NCI-H2196 (cell line): ENCODE measurements at regions not wholly inside any gene's neighbourhood (a gene's known extent, or its start where the extent isn't known, plus 50 kb on each side); places are given as distances from the start of the nearest gene placed in this dataset.
"Not testable (repeated sequence)": the region's sequence is repeated elsewhere in the genome, so short reads cannot be mapped to it uniquely, and the experiment has no call there.

ENCODE experiments used
- DNase-seq: peaks from one replicate; lab custom pipeline; 2025; ENCODE audit not compliant: unreplicated experiment; lab: John Stamatoyannopoulos, UW

GRCh38 chr11:71154261-71154805 is 98.0 kb downstream of the SHANK2 start:
- no peak for DNase-seq

- no peak for DNase-seq
These were observed 99.4 kb downstream of the SHANK2 start for GRCh38 chr11:71153005-71153390.

GRCh38 chr11:71152312-71153004 is 99.9 kb downstream of the SHANK2 start:
- not testable (repeated sequence) for DNase-seq

GRCh38 chr11:71151561-71151960 is 100.8 kb downstream of the SHANK2 start:
- no peak for DNase-seq

GRCh38 chr11:71150859-71151258 is 101.5 kb downstream of the SHANK2 start:
- no peak for DNase-seq

- DNase-seq = no peak
These were observed 103.7 kb downstream of the SHANK2 start for GRCh38 chr11:71148716-71149115.

- no peak for DNase-seq
These were observed 105.0 kb downstream of the SHANK2 start for GRCh38 chr11:71147331-71147730.

GRCh38 chr11:71146846-71147245 is 105.5 kb downstream of the SHANK2 start:
- no peak for DNase-seq

GRCh38 chr11:71145988-71146824 is 106.2 kb downstream of the SHANK2 start:
- DNase-seq = no peak

- no peak for DNase-seq
These were observed 107.0 kb downstream of the SHANK2 start for GRCh38 chr11:71145368-71145767.

GRCh38 chr11:71144736-71145135 is 107.6 kb downstream of the SHANK2 start:
- no peak for DNase-seq

GRCh38 chr11:71144010-71144409 is 108.4 kb downstream of the SHANK2 start:
- DNase-seq = no peak

GRCh38 chr11:71140206-71140919 is 112.0 kb downstream of the SHANK2 start:
- DNase-seq = no peak

- DNase-seq = no peak
These were observed 112.7 kb downstream of the SHANK2 start for GRCh38 chr11:71139516-71140205.

- no peak for DNase-seq
These were observed 113.5 kb downstream of the SHANK2 start for GRCh38 chr11:71138737-71139425.

GRCh38 chr11:71137376-71137775 is 115.0 kb downstream of the SHANK2 start:
- DNase-seq = no peak

- DNase-seq = no peak
These were observed 116.1 kb downstream of the SHANK2 start for GRCh38 chr11:71136095-71136845.

- no peak for DNase-seq
These were observed 117.3 kb downstream of the SHANK2 start for GRCh38 chr11:71135112-71135511.

GRCh38 chr11:71133946-71134345 is 118.4 kb downstream of the SHANK2 start:
- no peak for DNase-seq

- DNase-seq = no peak
These were observed 120.5 kb downstream of the SHANK2 start for GRCh38 chr11:71131861-71132260.
